ENCODE measurements at regions not wholly inside any gene's neighbourhood (a gene's known extent, or its start where the extent isn't known, plus 50 kb on each side); places are given as distances from the start of the nearest gene placed in this dataset.
A peak's percentile ranks its signal among the peaks of the same experiment; 100 is the strongest.

DNA sequence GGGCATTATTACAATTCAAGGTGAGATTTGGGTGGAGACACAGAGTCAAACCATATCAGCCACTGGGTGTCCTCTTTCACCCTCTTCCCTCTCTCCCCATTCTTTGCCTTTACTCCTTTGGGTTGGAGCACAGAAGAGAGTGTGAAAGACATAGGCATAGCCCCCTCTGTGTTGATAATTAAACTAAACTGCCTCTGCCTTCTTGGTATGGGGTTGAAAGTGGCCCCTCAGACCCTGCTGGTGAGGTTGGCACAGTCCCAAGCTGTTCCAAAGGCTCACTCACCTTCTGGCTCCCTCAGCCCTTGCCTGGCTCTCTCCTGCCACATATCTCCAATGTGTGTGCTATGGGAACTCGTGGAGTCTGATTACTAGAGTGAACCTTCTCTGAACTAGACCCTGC is 210.6 kb upstream of the RXFP2 start:
- no peak for DNase-seq (ENCODE audit: extremely low read depth, low read depth)
- TF ChIP-seq CTCF (IDR thresholded peaks at IDR 0.05; ENCODE audit: low read depth, low read length): no peak

- TF ChIP-seq CTCF (IDR thresholded peaks at IDR 0.05; ENCODE audit: low read depth, low read length): no peak
- DNase-seq (ENCODE audit: extremely low read depth, low read depth): no peak
Observed at GRCh38 chr13:31530922-31531321, 208.4 kb upstream of the RXFP2 start.

GRCh38 chr13:31537052-31537451 is 202.3 kb upstream of the RXFP2 start:
- DNase-seq (ENCODE audit: extremely low read depth, low read depth): no peak
- TF ChIP-seq CTCF (IDR thresholded peaks at IDR 0.05; ENCODE audit: low read depth, low read length): no peak

DNA sequence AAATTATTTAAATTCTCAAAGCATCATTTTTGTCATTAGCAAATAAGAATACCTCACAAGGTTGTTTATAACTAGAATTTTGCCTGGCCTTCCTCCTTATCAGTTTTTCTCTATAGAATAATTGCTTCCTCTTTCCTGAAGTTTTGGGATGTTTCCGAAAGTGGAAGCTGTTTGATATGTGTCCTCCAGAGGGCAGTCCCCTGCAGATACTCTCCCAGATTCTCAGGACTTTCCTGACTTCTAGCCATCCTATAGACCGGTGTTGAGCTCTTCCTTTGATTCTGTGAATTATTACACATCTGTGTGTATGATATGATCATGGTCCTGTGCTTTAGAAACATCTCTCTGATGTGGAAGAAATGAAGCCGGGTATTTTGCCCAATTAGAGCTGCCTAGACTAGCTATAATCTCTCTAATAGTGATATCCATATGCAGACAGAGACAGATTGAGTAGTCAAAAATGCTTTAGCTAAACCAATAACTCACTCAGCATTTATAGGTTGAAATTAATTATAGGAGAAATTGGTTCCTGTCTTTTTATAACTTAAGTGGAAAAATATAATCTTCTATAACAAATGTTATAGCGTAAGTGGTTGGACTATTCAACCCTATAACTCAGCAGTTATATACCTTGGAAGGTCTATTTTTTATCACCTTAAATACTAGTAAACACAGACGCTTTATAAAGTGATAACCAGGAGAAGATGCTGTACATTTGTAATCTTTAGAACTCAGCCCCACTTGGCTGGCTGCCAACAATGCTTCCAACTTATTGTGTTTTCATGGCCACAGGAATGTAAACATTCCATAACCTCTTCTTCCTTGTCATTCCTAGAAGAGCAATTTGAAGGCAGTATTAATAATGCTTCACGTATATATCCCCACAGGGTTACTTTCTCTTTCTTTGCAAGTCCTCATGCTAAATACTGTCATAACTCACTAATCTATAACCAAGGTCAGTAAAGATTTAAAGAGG is 201.0 kb upstream of the RXFP2 start:
- no peak for DNase-seq (ENCODE audit: extremely low read depth, low read depth)
- TF ChIP-seq CTCF (IDR thresholded peaks at IDR 0.05; ENCODE audit: low read depth, low read length): peak; percentile 73

DNA sequence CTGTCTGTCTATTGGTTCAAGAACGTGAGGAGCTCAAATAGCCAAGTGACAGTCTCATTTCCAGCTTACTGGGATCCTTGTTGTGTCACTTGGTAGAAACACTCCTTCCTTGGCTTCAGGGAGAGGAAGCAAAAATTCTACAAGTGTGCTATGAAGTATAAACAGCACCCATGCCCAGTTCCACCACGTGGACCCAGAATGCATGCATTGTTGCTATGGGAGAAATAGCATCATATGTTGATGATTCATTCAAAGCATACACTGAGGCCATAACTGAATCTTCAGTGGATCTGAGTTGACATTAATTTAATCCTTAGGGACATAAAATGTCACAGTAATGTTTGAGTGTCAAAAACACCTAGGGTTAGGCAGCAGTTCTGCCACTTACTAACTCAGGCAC is 199.0 kb upstream of the RXFP2 start:
- no peak for DNase-seq (ENCODE audit: extremely low read depth, low read depth)

DNA sequence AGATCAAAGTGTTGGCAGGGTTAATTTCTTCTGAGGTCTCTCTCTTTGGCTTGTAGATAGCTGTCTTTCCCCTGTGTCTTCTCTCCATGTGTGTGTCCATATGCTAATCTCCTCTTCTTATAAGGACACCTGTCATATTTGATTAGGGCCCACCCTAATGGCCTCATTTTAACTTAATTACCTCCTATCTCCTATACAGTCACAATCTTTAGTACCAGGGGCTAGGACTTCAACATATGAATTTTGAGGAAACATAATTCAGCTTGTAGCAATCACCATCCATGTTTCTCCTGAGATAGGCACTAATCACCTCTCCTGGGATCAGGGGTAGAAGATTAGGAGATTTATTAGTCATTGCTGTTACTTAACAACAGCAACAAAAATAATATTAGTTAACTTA is 196.1 kb upstream of the RXFP2 start:
- no peak for TF ChIP-seq CTCF (IDR thresholded peaks at IDR 0.05; ENCODE audit: low read depth, low read length)
- no peak for DNase-seq (ENCODE audit: extremely low read depth, low read depth)

More for the DNA sequence above, 199.0 kb upstream of the RXFP2 start:
- TF ChIP-seq CTCF (IDR thresholded peaks at IDR 0.05; ENCODE audit: low read depth, low read length): no peak

DNA sequence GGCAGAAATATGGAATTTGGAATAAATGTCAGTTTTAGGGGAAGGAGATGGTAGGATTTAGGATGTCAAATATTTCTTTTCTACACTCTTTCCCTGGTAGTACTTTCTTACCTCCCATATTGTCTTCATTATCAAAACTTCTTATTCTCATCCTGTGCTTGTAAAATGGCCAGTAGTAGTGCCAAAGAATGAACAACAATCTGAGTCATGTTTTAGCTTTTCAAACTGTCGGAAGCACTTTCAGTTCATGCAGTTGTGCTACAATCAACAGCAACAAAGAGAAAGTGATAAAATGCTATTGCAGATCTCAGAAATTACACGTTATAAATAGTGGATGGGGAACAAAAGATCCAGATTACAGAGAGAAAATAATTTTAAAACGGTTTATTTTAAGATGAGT is 193.7 kb upstream of the RXFP2 start:
- no peak for DNase-seq (ENCODE audit: extremely low read depth, low read depth)
- no peak for TF ChIP-seq CTCF (IDR thresholded peaks at IDR 0.05; ENCODE audit: low read depth, low read length)

Data from AG09319 (cell line).